ENCODE measurements at regions not wholly inside any gene's neighbourhood (a gene's known extent, or its start where the extent isn't known, plus 50 kb on each side); places are given as distances from the start of the nearest gene placed in this dataset.

DNA sequence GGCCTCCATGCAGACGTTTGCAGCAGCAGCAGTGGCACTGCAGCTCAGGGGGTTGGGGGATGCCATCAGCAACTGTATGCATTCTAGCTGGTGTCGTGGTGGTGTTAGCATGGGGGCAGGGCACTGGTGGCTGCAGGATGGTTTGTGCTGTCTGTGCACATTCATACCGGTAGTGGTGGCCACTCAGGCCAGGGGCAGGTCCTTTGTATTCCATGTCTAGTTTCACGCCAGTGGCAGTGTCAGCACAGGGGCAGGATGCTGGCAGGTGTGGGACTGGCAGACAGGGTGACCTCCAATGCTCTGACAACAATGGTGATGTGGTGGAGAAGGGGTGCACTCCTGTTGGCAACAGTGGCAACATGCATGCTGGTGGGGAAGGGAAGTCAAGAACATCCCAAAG is 194.2 kb upstream of the LRRC7 start:
- TF ChIP-seq POLR2A (IDR thresholded peaks at IDR 0.05): no peak
- TF ChIP-seq POLR2AphosphoS5 (IDR thresholded peaks at IDR 0.05): no peak
- TF ChIP-seq, protein P1, sequence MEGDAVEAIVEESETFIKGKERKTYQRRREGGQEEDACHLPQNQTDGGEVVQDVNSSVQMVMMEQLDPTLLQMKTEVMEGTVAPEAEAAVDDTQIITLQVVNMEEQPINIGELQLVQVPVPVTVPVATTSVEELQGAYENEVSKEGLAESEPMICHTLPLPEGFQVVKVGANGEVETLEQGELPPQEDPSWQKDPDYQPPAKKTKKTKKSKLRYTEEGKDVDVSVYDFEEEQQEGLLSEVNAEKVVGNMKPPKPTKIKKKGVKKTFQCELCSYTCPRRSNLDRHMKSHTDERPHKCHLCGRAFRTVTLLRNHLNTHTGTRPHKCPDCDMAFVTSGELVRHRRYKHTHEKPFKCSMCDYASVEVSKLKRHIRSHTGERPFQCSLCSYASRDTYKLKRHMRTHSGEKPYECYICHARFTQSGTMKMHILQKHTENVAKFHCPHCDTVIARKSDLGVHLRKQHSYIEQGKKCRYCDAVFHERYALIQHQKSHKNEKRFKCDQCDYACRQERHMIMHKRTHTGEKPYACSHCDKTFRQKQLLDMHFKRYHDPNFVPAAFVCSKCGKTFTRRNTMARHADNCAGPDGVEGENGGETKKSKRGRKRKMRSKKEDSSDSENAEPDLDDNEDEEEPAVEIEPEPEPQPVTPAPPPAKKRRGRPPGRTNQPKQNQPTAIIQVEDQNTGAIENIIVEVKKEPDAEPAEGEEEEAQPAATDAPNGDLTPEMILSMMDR (IDR thresholded peaks at IDR 0.05): no peak
